GM19025 (cell line): ENCODE measurements at regions not wholly inside any gene's neighbourhood (a gene's known extent, or its start where the extent isn't known, plus 50 kb on each side); places are given as distances from the start of the nearest gene placed in this dataset.
"Not testable (repeated sequence)": the region's sequence is repeated elsewhere in the genome, so short reads cannot be mapped to it uniquely, and the experiment has no call there.

Experiments
- ATAC-seq: cut with Tn5 transposase; IDR thresholded peaks from one replicate; pipeline ENCODE4 v1.9.1; 2021; ENCODE audit warnings: mild to moderate bottlenecking, low read depth, moderate library complexity; ENCODE audit not compliant: unreplicated experiment

GRCh38 chr6:170006900-170007467, 255.6 kb downstream of the ERMARD start:
- ATAC-seq = no peak

GRCh38 chr6:170006071-170006899, 254.9 kb downstream of the ERMARD start:
- ATAC-seq = no peak

- ATAC-seq = no peak
These were observed 254.2 kb downstream of the ERMARD start for GRCh38 chr6:170005665-170006064.

DNA sequence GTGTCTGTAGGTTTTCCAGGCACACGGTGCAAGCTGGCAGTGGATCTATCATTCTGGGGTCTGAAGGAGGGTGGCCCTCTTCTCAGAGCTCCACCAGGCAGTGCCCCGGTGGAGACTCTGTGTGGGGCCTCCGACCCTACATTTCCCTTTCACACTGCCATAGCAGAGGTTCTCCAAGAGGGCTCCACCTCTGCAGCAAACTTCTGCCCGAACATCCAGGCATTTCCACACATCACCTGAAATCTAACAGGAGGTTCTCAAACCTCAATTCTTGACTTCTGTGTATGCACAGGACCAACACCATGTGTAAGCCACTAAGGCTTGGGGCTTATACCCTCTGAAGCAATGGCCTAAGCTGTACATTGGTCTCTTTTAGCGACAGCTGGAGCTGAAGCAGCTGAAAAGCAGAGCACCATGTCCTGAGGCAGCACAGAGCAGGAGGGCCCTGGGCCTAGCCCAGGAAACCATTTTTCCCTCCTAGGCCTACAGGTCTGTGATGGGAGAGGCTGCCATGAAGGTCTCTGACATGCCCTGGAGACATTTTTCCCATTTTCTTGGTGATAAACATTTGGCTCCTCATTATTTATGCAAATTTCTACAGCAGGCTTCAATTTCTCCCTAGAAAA, 253.3 kb downstream of the ERMARD start:
- no peak for ATAC-seq

DNA sequence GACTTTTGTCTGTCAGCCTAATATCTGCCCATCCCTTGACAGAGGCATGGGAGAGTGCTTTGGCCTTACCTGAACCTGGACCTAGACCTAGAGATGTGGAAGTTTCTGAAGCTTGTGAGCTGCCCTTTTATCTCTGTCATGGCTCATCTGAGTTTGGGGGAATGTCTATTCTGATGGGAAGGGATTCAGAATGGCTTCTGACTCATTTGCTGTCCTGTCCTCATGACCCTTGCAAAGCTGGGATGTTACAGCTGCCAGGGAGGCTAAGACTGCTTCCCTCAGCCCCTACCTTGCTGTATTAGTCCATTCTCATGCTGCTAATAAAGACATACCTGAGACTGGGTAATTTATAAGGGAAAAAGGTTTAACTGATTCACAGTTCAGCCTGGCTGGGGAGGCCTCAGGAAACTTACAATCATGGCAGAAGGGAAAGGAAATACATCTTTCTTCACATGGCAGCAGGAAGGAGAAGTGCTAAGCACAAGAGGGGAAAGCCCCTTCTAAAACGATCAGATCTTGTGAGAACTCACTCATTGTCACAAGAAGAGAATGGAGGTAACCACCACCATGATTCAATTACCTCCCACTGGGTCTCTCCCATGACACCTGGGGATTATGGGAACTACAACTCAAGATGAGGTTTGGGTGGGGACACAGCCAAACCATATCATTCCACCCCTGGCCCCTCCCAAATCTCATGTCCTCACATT, 252.2 kb downstream of the ERMARD start:
- ATAC-seq = no peak

GRCh38 chr6:170003027-170003426, 251.6 kb downstream of the ERMARD start:
- no peak for ATAC-seq

DNA sequence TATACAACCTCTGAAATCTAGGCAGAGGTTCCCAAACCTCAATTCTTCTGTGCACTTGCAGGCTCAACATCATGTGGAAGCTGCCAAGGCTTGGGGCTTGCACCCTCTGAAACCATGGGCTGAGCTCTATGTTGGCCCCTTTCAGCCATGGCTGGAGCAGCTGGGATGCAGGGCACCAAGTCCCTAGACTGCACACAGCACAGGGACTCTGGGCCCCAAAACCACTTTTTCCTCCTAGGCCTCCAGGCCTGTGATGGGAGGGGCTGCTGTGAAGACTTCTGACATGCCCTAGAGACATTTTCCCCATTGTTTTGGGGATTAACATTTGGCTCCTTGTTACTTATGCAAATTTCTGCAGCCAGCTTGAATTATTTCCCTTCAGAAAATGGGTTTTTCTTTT, 250.4 kb downstream of the ERMARD start:
- not testable (repeated sequence) for ATAC-seq

DNA sequence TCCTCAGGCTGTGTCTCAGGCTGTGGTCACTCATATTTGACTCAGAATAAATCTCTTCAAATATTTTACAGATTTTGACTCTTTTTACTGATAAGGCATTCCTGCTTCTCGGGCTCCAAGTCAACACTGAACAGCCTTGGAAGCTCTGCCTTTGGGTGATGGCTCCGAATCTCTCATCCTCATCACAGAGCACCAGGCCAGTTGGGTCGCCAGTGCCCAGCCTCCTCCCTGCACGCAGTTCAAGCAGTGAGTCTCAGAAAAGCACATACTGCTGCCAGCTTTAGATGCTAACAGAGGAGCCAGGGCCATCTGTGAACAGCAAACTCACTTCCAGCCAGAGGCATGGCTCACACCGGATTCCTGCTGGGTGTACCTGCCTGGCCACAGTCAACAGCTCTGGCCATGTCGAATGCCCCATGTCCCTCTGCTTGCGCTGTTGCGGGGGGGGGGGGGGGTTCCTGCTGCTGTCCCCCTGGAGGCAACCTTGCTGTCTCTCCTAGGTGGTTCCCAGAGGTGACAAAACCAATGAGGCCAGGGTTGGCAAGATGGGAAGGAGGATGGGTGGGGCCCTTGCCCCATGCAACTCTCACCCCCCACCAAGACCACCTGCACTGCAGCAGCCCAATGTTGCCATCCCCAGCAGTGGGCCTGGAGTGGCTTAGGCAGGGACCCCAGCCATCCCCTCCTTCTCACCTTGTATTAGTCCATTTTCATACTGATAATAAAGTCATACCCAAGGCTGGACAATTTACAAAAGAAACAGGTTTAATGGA, 248.8 kb downstream of the ERMARD start:
- ATAC-seq = no peak

DNA sequence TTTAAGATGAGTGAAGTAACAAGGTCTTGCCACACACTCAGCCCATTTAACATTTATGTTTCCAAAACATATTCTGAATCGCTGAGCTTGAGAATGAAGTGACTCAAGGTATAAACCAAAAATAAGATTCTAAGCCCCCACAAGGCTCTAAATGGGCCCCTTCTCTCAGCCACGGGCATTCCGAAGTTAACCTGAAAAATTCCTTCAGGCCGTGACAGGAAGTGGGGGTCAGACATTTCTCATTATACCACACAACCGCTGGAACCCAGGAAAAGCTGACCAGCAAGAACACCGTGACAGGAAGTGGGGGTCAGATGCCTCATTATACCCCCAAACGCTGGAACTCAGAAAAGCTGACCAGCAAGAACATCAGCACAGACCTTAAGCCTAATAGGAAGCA, 247.9 kb downstream of the ERMARD start:
- ATAC-seq = no peak

GRCh38 chr6:169998457-169998856, 247.0 kb downstream of the ERMARD start:
- ATAC-seq = no peak

- no peak for ATAC-seq
These were observed 246.5 kb downstream of the ERMARD start for GRCh38 chr6:169997930-169998218.

DNA sequence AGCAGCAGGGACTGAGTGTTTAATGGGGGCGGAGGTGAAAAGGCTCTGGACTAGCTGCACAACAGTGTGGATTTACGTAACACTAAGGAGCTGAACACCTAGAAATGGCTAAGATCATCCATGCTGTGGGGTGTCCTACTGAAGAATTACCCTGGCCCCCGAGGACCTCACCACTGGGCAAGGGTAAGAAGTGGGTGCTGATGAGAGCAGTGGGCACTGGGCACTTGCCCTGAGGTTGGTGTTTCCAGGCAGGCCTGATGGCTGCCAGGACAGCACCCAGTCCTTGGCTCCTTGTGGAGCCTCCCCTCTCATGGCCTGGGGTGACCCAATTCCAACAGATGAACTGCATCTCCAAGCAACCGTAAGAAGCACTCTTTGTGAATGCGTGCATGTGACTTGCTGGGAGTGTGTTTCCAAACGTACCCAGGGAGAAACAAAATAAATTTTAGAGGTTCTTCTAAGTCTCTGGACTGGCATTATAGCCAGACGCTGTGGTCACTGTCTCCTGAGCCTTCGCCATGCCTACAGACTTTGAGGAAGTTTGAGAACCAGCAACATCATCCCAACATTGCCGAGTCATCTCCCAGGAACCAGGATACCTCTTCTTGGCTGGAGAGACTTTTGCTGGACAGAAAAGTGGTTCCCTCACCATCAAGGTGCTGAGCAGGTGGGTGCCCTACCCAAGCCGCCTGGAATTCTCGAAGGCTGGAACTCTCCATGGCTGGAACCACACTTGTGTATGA, 245.9 kb downstream of the ERMARD start:
- ATAC-seq = no peak

GRCh38 chr6:169996378-169997051, 245.1 kb downstream of the ERMARD start:
- ATAC-seq = no peak

GRCh38 chr6:169994739-169995138, 243.3 kb downstream of the ERMARD start:
- ATAC-seq = no peak

GRCh38 chr6:169993861-169994481, 242.5 kb downstream of the ERMARD start:
- no peak for ATAC-seq

DNA sequence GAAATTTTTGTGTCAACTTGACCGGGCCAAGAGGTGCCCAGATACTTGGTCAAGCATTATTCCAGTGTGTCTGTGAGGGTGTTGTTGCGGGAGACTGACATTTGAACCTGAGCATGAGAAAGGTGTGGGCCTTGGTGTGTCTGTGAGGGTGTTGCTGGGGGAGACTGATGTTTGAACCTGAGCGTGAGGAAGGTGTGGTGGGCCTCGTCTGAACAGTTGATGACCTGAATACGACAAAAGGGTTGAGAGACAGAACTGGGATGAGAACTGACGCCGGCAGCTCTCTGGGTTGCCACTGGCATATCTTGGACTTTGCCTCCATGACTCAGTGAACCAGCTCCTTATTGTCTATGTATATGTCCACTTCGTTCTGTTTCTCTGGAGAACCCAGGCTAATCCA, 240.5 kb downstream of the ERMARD start:
- no peak for ATAC-seq

GRCh38 chr6:169991031-169991390, 239.6 kb downstream of the ERMARD start:
- no peak for ATAC-seq

- ATAC-seq = no peak
These were observed 238.9 kb downstream of the ERMARD start for GRCh38 chr6:169990095-169991030.
